Tibial nerve (tissue), 4 donors: ENCODE measurements at regions not wholly inside any gene's neighbourhood (a gene's known extent, or its start where the extent isn't known, plus 50 kb on each side); places are given as distances from the start of the nearest gene placed in this dataset.

Experiments used
- EP300 ChIP-seq, 2 donors: sonication (generic); formaldehyde crosslinking; IDR thresholded peaks; one replicate each; pipeline ENCODE4 v1.6.1; 2017; ENCODE audit warnings: antibody characterized with exemption in 2 of 2, mild to moderate bottlenecking in 1 of 2
- TF ChIP-seq, protein P1 (sequence below), 5 experiments: fragments of 200-600 bp in 3 of 5; fragments of 450-650 bp in 2 of 5; sonication (generic) in 3 of 5; IDR thresholded peaks; one replicate each; pipeline ENCODE4 v1.5.1; 2016 to 2019; ENCODE audit warnings: antibody characterized with exemption in 5 of 5, mild to moderate bottlenecking in 3 of 5, moderate library complexity in 2 of 5

GRCh38 chr7:15130666-15131541 lies 228.4 kb upstream of the DGKB start:
- TF ChIP-seq EP300 (IDR thresholded peaks at IDR 0.05): no peak
- TF ChIP-seq, protein P1, sequence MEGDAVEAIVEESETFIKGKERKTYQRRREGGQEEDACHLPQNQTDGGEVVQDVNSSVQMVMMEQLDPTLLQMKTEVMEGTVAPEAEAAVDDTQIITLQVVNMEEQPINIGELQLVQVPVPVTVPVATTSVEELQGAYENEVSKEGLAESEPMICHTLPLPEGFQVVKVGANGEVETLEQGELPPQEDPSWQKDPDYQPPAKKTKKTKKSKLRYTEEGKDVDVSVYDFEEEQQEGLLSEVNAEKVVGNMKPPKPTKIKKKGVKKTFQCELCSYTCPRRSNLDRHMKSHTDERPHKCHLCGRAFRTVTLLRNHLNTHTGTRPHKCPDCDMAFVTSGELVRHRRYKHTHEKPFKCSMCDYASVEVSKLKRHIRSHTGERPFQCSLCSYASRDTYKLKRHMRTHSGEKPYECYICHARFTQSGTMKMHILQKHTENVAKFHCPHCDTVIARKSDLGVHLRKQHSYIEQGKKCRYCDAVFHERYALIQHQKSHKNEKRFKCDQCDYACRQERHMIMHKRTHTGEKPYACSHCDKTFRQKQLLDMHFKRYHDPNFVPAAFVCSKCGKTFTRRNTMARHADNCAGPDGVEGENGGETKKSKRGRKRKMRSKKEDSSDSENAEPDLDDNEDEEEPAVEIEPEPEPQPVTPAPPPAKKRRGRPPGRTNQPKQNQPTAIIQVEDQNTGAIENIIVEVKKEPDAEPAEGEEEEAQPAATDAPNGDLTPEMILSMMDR (IDR thresholded peaks at IDR 0.05): no peak
